NCI-H1092 treated with DMSO at 0.1 percent for 48 hours (cell line): ENCODE measurements at regions not wholly inside any gene's neighbourhood (a gene's known extent, or its start where the extent isn't known, plus 50 kb on each side); places are given as distances from the start of the nearest gene placed in this dataset.

ENCODE experiments used
- DNase-seq: peaks from one replicate; lab custom pipeline; 2025; lab: John Stamatoyannopoulos, UW

- no peak for DNase-seq
Measured at GRCh38 chr4:148747721-148748268, 305.6 kb upstream of the NR3C2 start.

GRCh38 chr4:148740701-148741100, 298.5 kb upstream of the NR3C2 start:
- no peak for DNase-seq

DNA sequence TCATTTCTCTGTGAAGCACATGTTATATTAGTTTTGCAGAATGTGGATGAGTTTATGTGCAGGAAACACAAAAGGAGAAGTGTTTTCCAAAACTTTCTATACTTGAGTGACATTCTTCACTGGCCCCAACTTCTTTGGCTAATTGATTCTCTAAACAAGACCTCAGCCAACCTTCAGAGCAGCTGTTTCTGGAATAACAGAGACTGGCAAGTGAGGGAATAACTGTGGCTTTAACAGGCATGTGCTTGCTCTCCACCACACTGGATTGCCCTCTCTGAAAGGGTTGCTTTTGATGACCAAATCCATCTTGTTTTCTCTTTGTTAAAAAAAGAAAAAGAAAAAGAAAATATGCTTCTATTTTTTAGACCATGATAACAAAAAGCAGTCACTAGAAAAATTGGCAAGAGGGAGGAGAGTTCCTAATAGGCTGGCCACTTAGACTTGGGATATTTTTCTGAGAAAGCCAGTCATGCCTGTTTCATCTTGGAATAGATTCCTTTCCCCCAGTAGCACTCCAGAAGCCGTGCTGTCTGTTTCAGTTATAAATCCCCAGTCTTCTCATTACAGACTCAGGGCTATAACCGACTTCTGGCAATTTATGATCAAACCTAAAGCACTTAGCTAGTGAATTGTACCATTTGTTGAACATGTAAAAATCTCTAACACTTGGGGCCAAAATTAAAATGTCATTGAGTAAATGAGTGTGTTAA, 295.0 kb upstream of the NR3C2 start:
- no peak for DNase-seq

DNA sequence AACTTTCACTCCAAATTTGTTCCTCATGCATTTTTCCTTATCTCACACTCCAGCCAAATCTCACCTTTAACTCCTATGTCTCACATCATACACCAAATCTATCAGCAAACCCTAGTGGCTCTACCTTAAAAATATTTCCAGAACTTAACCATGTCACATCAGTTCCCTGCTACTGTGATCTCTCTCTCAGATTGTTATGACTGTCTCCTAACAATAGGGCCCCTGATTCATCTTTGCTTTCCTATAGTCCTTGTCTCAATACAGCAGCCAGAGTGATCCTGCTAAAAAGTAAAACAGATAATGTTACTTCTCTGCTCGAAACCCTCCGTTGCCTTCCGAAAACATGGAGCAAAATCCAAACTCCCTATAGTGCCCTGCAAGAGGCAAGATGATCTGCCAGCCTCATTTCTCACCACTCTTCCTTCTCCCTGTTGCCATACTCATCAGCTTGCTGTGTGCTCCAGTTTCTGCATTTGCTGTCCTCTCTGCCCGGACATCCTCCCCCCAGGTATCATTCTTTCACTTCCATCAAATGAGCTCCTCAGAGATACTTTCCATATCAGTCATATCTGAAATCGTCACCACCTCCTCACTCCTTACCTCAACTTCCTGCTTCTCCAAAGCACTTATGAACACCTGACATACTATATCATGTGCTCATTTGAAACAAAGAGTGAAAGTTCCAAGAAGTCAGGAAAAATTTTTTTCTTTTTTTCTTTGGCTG, 293.4 kb upstream of the NR3C2 start:
- no peak for DNase-seq

- no peak for DNase-seq
Measured at GRCh38 chr4:148730766-148731165, 288.6 kb upstream of the NR3C2 start.

DNA sequence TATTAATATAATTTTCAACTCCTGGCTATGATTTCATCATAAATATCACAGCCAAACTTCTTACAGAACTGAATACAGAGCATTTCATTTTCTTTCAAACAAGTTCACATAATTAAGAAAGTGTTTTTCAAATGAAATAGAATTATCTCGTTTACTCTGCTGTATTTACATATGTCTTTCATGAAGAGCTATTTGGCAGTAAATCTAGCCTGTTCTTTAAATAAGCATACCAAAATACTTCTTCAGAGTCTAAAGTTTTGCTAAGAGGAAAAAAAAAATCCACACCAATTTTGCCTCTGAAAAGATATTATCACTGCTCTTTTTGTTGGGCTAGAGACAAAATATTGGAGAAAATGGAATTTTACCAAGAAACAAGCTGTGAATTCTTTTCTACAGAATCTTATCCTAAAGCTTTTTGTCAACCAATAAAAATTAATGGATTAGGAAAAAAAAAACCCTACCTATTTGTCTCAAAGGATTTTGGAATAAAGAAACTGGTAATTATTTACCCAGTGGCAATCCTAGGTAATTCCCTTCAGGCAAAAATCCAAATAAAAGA, 287.9 kb upstream of the NR3C2 start:
- DNase-seq, result no peak

- DNase-seq, result no peak
Measured at GRCh38 chr4:148717988-148718387, 275.8 kb upstream of the NR3C2 start.

- DNase-seq, result no peak
Measured at GRCh38 chr4:148716431-148717052, 274.3 kb upstream of the NR3C2 start.

DNA sequence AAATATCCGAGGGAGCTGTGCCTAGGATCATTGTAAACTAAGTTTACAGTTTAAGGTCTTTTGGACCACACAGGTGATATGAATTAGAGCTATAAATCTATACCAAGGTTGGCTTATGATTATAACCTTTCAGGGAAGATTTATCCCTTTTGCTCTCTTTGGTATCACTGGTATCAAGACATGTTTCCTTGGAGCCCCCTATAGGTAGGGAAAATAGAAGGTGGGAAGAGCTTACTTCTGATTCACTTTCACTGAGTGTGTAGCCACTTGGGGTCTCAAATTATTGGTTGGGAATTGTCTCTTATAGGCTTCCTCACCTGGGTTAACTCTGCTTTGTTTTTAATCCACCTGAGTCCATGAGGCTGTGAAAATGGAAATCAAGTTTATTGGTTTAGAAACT, 262.1 kb upstream of the NR3C2 start:
- DNase-seq, result no peak

DNA sequence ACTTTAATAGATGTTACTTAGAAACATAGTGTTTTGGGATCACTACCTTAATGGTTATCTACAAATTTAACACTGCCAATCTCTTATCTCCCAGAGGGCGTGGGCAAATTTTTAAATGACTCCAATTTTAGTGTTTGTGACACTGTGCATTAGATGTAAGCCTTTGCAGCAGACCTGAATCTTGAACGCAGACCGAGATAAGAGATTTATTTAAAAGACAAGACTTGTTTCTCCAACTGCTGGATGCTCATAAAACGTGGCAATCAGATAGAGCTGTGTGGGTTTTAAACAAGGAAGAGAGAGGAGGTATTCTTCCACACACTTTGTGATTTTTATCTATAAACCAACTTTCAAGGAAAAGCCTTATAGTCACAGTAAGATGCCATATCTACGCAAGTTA, 252.5 kb upstream of the NR3C2 start:
- no peak for DNase-seq

DNA sequence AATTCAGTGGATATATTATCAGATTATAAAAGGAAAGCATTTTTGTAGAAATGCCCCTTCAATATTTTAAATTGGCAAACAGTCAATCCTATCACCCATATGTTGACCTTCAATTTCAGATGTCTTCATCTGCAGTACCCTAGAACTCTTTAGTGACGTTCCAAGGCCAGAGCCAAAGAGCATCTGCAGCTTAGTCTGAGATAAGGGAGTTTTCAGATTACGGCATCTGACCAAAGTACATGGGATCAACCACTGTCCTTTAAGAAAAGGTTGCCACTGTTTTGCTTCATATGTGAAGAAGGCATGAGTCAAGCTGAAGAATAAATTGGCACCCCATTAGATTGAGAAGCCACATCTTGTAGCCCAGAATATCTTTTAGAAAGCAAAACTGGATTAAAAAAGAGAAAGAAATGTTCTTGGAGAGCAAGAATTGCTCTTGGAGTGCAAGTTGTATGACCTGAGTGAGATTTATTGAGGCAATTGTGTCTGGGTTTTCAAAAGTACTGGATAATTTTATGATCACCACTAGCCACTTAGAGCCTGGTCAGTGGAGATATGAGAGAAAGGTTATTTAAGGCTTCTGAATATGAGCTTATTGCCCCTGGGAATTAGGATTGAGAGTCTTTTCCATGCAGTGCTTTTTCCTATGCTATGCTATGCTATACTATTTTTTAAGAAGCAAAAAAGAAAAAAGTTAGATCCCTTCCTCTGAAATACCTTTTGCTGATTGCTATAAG, 251.9 kb upstream of the NR3C2 start:
- DNase-seq, result no peak

GRCh38 chr4:148692242-148692641, 250.0 kb upstream of the NR3C2 start:
- no peak for DNase-seq

DNA sequence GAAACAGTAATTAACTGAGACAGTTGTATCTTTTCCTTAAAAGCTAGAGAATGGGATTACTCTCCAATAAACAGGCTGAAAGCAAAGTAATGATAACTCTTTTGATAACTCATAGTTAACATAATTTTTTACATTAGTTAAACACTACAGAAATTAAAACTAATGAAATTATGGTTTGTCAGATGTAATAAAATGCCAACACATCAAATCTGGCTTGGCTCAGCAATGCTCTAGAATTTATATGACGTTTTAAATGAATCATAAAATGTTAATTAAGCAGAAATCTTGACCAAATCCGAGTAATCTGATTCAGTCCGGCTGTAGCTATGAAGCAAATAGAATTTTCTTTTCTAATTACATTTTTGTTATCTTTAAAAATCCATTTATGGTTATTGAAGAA, 244.2 kb upstream of the NR3C2 start:
- no peak for DNase-seq

GRCh38 chr4:148684638-148685037, 242.4 kb upstream of the NR3C2 start:
- no peak for DNase-seq

- DNase-seq, result no peak
Measured at GRCh38 chr4:148680884-148681283, 238.7 kb upstream of the NR3C2 start.

- DNase-seq, result no peak
Measured at GRCh38 chr4:148676344-148676743, 234.1 kb upstream of the NR3C2 start.

DNA sequence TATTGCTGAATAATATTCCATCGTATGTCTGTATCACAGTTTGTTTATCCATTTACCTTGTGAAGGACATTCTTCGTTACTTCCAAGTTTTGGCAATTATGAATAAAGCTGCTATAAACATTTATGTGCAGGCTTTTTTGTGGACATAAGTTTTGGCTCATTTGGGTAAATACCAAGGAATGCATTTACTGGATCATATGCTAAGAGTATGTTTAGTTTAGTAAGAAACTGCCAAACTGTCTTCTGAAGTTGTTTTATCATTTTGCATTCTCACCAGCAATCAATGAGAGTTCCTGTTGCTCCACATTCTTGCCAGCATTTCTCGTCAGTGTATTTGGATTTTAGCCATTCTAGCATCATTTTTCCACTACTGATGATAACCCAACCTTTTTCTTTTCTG, 232.7 kb upstream of the NR3C2 start:
- no peak for DNase-seq

GRCh38 chr4:148664636-148665035, 222.4 kb upstream of the NR3C2 start:
- no peak for DNase-seq

- DNase-seq, result no peak
Measured at GRCh38 chr4:148654131-148654530, 211.9 kb upstream of the NR3C2 start.

GRCh38 chr4:148653681-148654080, 211.5 kb upstream of the NR3C2 start:
- no peak for DNase-seq

DNA sequence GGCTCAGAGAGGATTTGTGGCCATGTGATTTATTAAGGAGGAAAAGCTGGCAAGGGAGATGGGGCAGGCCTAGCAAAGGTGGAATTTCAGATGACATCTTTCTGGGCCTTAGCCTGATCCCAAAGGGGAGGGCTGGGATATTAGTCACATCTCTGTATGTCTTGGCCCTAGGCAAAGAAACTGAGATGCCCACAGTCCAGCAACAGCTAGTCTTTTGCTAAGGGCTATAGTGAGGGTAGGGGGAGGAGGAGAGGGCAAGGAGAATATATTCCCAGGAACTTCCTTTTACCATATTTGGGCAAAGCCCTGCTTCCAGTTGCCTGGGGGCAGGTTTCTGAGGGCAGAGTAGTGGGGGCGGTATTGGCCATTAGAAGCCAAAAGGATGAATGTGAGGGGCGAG, 209.8 kb upstream of the NR3C2 start:
- DNase-seq, result no peak
